Breast epithelium (tissue), 3 donors: ENCODE measurements at regions not wholly inside any gene's neighbourhood (a gene's known extent, or its start where the extent isn't known, plus 50 kb on each side); places are given as distances from the start of the nearest gene placed in this dataset.
"Not testable (repeated sequence)": the region's sequence is repeated elsewhere in the genome, so short reads cannot be mapped to it uniquely, and the experiment has no call there.

Experiments used
- CTCF ChIP-seq, 3 donors: fragments of 450-650 bp; IDR thresholded peaks; one replicate each; pipeline ENCODE4 v1.5.1; 2016 to 2017; ENCODE audit warnings: antibody characterized with exemption in 3 of 3, mild to moderate bottlenecking in 3 of 3, moderate library complexity in 3 of 3
- POLR2A ChIP-seq: fragments of 450-650 bp; IDR thresholded peaks from one replicate; pipeline ENCODE4 v1.6.1; 2016; ENCODE audit warnings: antibody characterized with exemption, mild to moderate bottlenecking, moderate library complexity

GRCh38 chr1:120655394-120655793, 68.4 kb upstream of the NBPF26 start:
- TF ChIP-seq POLR2A; CTCF (IDR thresholded peaks at IDR 0.05): not testable (repeated sequence)
